ENCODE measurements at regions not wholly inside any gene's neighbourhood (a gene's known extent, or its start where the extent isn't known, plus 50 kb on each side); places are given as distances from the start of the nearest gene placed in this dataset.

DNA sequence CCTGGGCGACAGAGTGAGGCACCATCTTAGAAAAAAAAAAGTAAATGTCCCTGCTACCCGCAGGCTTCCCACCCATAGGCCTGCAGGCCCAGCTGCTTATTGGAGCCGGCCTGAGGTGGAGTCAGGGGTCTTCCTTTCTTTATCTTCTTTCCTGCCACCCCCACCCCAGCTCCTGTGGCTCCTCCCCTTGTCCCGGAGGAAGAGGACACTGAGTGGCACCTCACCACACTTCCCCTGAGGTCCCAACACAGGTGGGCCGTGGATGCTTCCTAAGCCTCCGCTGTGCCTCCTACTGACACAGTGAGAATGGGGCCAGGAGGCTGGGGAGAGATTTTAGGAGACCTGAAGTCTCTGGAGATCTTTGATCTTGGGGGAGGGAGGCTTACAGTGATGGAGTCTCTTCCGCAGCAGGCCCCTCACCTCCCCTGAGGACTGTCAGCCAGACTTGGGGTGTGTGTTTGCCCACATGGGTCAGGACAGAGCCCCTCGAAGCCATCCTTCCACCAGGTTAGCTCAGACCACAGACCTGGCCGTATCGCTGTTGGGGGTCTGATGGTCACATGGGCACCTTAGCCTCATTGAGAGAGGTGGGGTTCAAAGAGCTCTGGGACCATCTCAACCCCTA lies 135.4 kb upstream of the IER5L start:
- TF ChIP-seq POLR2AphosphoS5 (IDR thresholded peaks at IDR 0.05; ENCODE audit: low read depth): no peak
- TF ChIP-seq, protein P1, sequence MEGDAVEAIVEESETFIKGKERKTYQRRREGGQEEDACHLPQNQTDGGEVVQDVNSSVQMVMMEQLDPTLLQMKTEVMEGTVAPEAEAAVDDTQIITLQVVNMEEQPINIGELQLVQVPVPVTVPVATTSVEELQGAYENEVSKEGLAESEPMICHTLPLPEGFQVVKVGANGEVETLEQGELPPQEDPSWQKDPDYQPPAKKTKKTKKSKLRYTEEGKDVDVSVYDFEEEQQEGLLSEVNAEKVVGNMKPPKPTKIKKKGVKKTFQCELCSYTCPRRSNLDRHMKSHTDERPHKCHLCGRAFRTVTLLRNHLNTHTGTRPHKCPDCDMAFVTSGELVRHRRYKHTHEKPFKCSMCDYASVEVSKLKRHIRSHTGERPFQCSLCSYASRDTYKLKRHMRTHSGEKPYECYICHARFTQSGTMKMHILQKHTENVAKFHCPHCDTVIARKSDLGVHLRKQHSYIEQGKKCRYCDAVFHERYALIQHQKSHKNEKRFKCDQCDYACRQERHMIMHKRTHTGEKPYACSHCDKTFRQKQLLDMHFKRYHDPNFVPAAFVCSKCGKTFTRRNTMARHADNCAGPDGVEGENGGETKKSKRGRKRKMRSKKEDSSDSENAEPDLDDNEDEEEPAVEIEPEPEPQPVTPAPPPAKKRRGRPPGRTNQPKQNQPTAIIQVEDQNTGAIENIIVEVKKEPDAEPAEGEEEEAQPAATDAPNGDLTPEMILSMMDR (IDR thresholded peaks at IDR 0.05; ENCODE audit: insufficient read depth, low read length): no peak
- TF ChIP-seq, protein P2, sequence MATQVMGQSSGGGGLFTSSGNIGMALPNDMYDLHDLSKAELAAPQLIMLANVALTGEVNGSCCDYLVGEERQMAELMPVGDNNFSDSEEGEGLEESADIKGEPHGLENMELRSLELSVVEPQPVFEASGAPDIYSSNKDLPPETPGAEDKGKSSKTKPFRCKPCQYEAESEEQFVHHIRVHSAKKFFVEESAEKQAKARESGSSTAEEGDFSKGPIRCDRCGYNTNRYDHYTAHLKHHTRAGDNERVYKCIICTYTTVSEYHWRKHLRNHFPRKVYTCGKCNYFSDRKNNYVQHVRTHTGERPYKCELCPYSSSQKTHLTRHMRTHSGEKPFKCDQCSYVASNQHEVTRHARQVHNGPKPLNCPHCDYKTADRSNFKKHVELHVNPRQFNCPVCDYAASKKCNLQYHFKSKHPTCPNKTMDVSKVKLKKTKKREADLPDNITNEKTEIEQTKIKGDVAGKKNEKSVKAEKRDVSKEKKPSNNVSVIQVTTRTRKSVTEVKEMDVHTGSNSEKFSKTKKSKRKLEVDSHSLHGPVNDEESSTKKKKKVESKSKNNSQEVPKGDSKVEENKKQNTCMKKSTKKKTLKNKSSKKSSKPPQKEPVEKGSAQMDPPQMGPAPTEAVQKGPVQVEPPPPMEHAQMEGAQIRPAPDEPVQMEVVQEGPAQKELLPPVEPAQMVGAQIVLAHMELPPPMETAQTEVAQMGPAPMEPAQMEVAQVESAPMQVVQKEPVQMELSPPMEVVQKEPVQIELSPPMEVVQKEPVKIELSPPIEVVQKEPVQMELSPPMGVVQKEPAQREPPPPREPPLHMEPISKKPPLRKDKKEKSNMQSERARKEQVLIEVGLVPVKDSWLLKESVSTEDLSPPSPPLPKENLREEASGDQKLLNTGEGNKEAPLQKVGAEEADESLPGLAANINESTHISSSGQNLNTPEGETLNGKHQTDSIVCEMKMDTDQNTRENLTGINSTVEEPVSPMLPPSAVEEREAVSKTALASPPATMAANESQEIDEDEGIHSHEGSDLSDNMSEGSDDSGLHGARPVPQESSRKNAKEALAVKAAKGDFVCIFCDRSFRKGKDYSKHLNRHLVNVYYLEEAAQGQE (IDR thresholded peaks at IDR 0.05; ENCODE audit: insufficient replicate concordance, low read depth): no peak

Measured in HL-60 (cell line).